ENCODE measurements at regions not wholly inside any gene's neighbourhood (a gene's known extent, or its start where the extent isn't known, plus 50 kb on each side); places are given as distances from the start of the nearest gene placed in this dataset.

DNA sequence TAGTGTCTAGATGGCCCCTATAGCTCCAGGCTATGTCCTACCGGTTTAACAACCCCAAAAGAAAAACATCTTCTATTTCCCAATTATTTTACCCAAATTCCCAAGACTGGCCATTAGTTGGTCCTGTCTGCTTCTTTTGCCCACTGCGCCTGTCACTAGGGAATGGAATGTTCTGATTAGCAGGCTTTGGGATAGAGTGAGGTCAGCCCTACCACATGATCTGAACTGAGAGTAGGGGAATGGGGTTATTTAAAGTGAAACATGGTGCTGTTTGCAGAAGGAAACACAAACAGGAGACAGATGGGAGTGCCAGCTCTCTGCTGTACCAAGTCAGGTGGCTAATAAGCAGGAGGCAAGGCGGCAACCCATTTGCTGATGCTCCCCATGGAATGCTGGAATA lies 635.6 kb upstream of the CFAP20DC start:
- Mint-ChIP-seq H3K27ac (no peak overlapping the region), H3K36me3 (ENCODE audit: low read depth) (no peaks in the 10 kb centered on the region), H3K4me1 (peaks cover 14% of the 10 kb centered on the region), H3K4me3 (no peak overlapping the region), H3K27me3 (ENCODE audit: low read depth) (no peaks in the 10 kb centered on the region), H3K9me3 (no peaks in the 10 kb centered on the region)
- TF ChIP-seq, protein P1, sequence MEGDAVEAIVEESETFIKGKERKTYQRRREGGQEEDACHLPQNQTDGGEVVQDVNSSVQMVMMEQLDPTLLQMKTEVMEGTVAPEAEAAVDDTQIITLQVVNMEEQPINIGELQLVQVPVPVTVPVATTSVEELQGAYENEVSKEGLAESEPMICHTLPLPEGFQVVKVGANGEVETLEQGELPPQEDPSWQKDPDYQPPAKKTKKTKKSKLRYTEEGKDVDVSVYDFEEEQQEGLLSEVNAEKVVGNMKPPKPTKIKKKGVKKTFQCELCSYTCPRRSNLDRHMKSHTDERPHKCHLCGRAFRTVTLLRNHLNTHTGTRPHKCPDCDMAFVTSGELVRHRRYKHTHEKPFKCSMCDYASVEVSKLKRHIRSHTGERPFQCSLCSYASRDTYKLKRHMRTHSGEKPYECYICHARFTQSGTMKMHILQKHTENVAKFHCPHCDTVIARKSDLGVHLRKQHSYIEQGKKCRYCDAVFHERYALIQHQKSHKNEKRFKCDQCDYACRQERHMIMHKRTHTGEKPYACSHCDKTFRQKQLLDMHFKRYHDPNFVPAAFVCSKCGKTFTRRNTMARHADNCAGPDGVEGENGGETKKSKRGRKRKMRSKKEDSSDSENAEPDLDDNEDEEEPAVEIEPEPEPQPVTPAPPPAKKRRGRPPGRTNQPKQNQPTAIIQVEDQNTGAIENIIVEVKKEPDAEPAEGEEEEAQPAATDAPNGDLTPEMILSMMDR (IDR thresholded peaks at IDR 0.05; ENCODE audit: unreplicated experiment in 3 of 3), result no peak

- TF ChIP-seq, protein P1 (IDR thresholded peaks at IDR 0.05; ENCODE audit: unreplicated experiment in 3 of 3), result no peak
- no peaks in the 10 kb centered on the region for H3K36me3 Mint-ChIP-seq (ENCODE audit: low read depth)
- peaks cover 3% of the 10 kb centered on the region for H3K27me3 Mint-ChIP-seq (ENCODE audit: low read depth)
- H3K9me3 Mint-ChIP-seq, result no peaks in the 10 kb centered on the region
- H3K27ac Mint-ChIP-seq, result no peak overlapping the region
- H3K4me3 Mint-ChIP-seq, result no peak overlapping the region
- peaks cover 14% of the 10 kb centered on the region for H3K4me1 Mint-ChIP-seq
Measured at GRCh38 chr3:59684766-59685165, 634.9 kb upstream of the CFAP20DC start.

DNA sequence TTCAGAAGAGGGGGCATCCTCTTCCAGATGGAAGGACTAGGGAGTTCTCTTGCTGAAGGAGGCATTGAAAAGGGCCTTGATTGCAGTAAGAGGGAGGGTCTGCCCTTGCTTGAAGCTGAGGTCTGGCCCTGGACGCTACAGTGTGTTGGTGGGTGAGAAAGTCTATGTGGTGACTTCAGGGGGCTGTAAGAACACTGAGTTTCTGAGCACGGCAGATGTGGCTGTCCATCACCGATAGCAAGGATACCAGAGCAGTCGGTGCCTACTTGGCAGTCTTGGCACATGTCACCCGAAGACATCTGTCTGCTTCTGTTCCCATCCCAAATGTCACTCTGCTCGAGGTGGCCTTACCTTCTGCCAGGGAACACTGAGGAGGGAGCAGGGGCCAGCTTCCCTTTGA lies 631.1 kb upstream of the CFAP20DC start:
- Mint-ChIP-seq H3K4me3 (no peak overlapping the region), H3K36me3 (ENCODE audit: low read depth) (no peaks in the 10 kb centered on the region), H3K27ac (no peak overlapping the region), H3K9me3 (no peaks in the 10 kb centered on the region), H3K27me3 (ENCODE audit: low read depth) (peaks cover 3% of the 10 kb centered on the region), H3K4me1 (peaks cover 5% of the 10 kb centered on the region)
- TF ChIP-seq, protein P1 (IDR thresholded peaks at IDR 0.05; ENCODE audit: unreplicated experiment in 3 of 3), result no peak

- no peak overlapping the region for H3K27ac Mint-ChIP-seq
- H3K4me1 Mint-ChIP-seq, result peaks cover 5% of the 10 kb centered on the region
- H3K9me3 Mint-ChIP-seq, result no peaks in the 10 kb centered on the region
- H3K4me3 Mint-ChIP-seq, result no peak overlapping the region
- TF ChIP-seq, protein P1 (IDR thresholded peaks at IDR 0.05; ENCODE audit: unreplicated experiment in 3 of 3), result no peak
- H3K36me3 Mint-ChIP-seq (ENCODE audit: low read depth), result no peaks in the 10 kb centered on the region
- peaks cover 9% of the 10 kb centered on the region for H3K27me3 Mint-ChIP-seq (ENCODE audit: low read depth)
Measured at GRCh38 chr3:59677747-59678702, 628.2 kb upstream of the CFAP20DC start.

DNA sequence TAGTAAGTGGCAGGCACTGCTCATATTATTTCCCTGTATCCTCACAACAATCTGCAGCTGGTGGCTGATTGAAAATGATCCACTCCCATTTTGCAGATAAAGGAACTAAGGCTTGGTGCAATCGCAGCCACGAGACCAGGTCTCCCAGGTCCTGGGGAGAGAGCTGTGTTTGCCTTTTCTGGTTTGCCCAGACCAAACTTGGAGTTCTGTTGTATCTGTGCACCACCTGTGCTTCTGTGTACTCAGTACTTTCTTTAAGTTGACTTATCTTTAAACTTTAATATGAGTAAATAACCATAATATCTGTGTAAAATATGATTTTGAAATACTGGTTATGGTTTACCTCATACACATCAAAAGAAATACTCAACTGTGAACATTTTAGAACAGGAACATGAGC lies 625.7 kb upstream of the CFAP20DC start:
- H3K27ac Mint-ChIP-seq, result no peak overlapping the region
- no peaks in the 10 kb centered on the region for H3K36me3 Mint-ChIP-seq (ENCODE audit: low read depth)
- H3K4me3 Mint-ChIP-seq, result no peak overlapping the region
- no peaks in the 10 kb centered on the region for H3K9me3 Mint-ChIP-seq
- TF ChIP-seq, protein P1 (IDR thresholded peaks at IDR 0.05; ENCODE audit: unreplicated experiment in 3 of 3), result no peak
- peaks cover 9% of the 10 kb centered on the region for H3K27me3 Mint-ChIP-seq (ENCODE audit: low read depth)
- H3K4me1 Mint-ChIP-seq, result peaks cover 5% of the 10 kb centered on the region

All from nephron (organoid).